Activated CD8-positive, alpha-beta memory T cell treated with anti-CD3 and anti-CD28 coated beads for 36 hours (primary cell): ENCODE measurements at regions not wholly inside any gene's neighbourhood (a gene's known extent, or its start where the extent isn't known, plus 50 kb on each side); places are given as distances from the start of the nearest gene placed in this dataset.

Source experiments
- CTCF ChIA-PET: fragments of 350-600 bp; sonication (Branson Sonifier 250); formaldehyde crosslinking; loops from one replicate; lab custom pipeline; 2021; ENCODE audit warnings: antibody characterized with exemption; lab: Charles Lee
- POLR2A ChIA-PET: fragments of 350-600 bp; sonication (Branson Sonifier 250); formaldehyde crosslinking; loops from one replicate; lab custom pipeline; 2021; ENCODE audit warnings: antibody characterized with exemption; lab: Charles Lee

DNA sequence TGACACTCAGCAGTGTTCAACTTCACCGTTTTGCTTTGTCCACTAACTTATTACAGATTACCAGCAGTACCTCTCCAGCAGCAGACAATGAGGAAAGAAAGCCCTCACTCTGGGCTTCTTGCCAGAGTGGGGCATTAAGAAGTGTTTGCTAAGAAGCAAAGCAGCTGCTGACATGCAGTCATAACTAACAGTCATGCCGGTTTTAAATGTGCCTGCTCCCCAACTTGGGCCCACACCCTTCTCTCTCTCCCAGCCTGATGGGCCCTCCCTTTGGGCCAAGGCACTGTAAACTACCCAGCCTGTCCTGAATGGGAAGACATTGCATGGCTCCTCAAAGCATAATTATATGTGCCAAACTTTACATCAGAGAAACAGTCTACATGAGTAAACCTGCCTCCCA lies 54.6 kb upstream of the HHIP start:
- ChIA-PET POLR2A (no interaction called here), CTCF (no interaction called here)

GRCh38 chr4:144592264-144592663 lies 53.7 kb upstream of the HHIP start:
- POLR2A ChIA-PET, result no interaction called here
- CTCF ChIA-PET, result no interaction called here

GRCh38 chr4:144594471-144594986 lies 51.4 kb upstream of the HHIP start:
- ChIA-PET POLR2A (no interaction called here), CTCF (no interaction called here)

- ChIA-PET POLR2A (no interaction called here), CTCF (no interaction called here)
Measured at GRCh38 chr4:144595681-144596080, 50.3 kb upstream of the HHIP start.
